Inflammatory macrophage (primary cell): ENCODE measurements at regions not wholly inside any gene's neighbourhood (a gene's known extent, or its start where the extent isn't known, plus 50 kb on each side); places are given as distances from the start of the nearest gene placed in this dataset.
A peak's percentile ranks its signal among the peaks of the same experiment; 100 is the strongest.
"Not testable (repeated sequence)": the region's sequence is repeated elsewhere in the genome, so short reads cannot be mapped to it uniquely, and the experiment has no call there.

Experiments
- DNase-seq, 2 donors: peaks; one replicate each; pipeline ENCODE4 v3.0.0-alpha.2; 2020 to 2022

GRCh38 chr3:16055606-16056211 is 118.8 kb upstream of the GALNT15 start:
- no peak for DNase-seq

GRCh38 chr3:16056217-16056616 is 118.3 kb upstream of the GALNT15 start:
- no peak for DNase-seq

GRCh38 chr3:16058521-16058920 is 116.0 kb upstream of the GALNT15 start:
- no peak for DNase-seq

DNA sequence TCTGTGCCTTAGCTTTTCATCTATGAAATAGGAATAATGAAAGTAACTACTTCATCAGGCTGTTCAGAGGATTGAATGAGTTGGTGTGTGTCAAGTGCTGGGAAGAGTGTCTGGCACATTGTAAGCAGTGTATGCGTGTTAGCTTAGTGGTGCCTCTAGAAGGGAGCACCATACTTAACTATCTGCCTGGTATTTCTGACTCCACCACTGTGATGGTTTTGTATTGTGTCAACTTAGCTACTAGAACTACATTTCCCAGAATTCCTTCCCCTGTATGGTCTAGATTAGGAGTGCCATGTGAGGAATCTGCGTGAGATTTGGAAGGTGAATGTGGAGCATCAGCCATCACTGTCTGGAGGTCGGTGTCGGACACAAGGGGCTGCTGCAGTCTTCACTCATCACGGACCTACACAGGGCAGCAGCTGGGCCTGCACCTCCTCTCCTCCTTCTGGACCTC is 115.4 kb upstream of the GALNT15 start:
- no peak for DNase-seq

DNA sequence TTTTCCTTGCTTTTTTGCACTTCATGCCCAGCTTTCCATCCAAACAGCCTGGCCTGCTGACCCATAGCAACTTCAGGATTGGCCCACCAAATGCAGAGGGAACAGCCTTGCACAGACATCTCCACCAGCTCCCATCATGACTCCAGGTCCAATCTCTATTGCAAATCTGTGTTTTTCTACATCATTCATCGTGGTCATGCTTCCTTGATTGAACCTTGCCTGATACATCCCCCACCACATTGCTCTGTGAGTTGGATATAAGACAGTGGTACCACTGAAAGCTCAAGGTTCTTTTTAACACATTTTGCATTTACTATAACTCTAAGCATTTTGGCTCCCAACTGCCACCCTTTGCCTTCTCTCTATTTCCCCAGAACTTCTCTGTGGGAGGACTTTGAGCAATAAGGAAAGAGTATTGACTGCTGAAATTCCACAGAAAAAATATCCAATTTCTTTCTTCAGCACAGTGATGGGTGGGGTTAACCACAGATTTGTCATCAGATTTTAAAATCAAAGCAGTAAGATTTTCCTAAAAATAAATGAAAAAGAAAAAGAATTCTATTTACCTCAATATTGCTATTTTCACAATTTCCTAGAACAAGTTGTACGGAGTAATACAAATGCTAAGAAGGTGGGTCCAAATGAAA is 114.6 kb upstream of the GALNT15 start:
- DNase-seq = no peak

- DNase-seq = no peak
Measured at GRCh38 chr3:16060358-16060852, 114.1 kb upstream of the GALNT15 start.

DNA sequence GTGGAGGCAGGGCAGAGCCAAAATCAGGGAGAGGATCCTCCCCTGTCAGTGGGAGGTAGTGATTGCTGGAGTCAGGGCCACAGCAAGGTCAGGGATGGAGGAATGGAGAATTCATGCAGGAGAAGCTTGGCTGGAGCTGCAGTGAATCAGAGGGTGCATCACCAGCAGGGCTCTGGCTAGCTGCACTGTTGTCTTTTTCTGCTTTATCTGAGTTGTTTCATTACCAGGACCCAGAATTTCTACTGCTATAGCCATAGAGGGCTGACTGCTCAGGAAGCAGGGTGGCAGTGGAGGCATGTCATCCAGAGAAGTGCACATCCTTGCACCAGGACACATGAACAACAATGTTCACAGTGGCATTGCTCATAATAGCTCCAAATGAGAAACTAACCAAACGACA is 113.5 kb upstream of the GALNT15 start:
- DNase-seq = no peak

GRCh38 chr3:16061491-16061890 is 113.0 kb upstream of the GALNT15 start:
- no peak for DNase-seq

GRCh38 chr3:16063603-16064002 is 110.9 kb upstream of the GALNT15 start:
- no peak for DNase-seq

GRCh38 chr3:16064642-16065414 is 109.7 kb upstream of the GALNT15 start:
- peak; percentile 20 to 24 for DNase-seq

- DNase-seq = no peak
Measured at GRCh38 chr3:16066545-16066944, 107.9 kb upstream of the GALNT15 start.

- DNase-seq = no peak
Measured at GRCh38 chr3:16066975-16067374, 107.5 kb upstream of the GALNT15 start.

GRCh38 chr3:16067837-16068471 is 106.5 kb upstream of the GALNT15 start:
- DNase-seq = no peak

DNA sequence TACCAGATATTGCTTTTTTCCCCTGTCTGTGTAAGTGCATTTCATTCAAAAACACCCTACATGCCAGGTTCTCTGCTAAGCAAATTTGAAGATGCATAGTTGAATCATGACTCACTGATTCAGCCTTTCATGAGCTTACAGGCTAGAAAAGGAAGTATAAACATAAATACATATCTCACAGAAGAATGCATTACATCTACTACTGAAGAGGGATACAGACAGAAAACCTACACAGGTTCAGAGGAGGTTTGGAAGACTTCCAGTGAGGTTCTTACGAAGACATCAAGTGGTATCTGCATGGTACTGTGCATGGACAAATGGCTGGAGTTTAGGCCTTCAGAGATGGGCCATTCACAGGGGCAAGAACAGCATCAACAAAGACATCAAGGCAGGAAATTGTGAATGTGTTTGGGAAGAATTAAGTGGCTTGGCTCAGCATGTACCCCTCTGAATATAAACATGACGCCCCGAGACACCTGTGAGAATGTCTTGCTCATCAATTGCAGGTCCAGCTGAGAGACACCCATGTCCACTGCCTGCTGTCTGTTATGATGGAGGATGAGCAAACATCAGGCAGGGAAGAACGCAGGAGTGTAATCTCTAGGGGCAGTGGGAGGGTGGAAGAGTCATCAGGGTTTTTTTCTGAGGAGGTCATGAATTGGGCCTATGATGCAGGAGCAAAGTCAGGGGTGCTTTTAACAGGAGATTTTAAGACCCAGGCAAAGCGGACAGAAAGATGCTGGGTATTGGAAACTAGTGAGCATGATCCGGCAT is 105.1 kb upstream of the GALNT15 start:
- no peak for DNase-seq

DNA sequence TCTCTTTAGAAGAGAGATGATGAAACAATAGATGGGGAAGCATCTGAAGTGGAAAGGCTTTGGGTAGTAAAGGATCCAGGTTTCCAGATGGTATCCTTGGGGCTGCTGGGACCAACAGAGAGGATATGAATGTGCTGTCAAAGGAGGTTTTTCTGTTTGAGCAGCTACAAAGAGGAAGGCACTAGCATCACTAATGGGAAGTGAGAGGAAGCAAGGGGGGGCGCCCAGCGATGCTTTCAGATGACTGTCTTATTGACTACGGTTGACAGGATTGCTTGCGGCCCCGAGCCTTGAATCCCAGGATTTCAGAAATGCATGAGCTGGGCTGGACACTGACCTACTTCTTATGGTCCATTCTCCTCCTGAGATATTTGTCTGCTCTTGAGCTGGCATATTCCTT is 103.8 kb upstream of the GALNT15 start:
- no peak for DNase-seq

- DNase-seq = no peak
Measured at GRCh38 chr3:16071206-16071605, 103.3 kb upstream of the GALNT15 start.

DNA sequence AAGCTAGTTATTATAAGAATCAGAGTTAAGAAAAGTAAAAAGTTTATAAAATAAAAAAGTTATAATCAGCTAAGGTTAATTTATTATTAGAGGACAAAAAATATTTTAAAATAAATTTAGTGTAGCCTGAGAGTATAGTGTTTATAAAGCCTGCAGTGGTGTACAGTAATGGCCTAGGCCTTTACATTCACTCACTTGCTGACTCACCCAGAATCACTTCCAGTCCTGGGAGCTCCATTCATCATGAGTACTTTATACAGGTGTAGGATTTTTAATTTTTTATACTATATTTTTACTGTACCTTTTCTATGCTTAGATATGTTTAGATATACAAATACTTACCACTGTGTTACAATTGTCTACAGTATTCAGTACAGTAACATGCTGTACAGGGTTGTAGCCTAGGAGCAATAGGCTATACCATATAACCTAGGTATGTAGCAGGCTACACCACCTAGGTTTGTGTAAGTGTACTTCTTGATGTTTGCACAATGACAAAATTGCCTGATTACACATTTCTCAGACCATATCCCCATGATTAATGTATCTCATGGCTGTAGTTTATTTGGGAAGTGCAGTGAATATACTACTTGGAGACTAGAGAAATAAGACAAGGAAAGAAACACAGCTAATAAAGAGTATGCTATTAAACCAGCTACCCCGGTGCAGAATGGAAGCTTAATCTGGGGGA is 101.9 kb upstream of the GALNT15 start:
- no peak for DNase-seq

DNA sequence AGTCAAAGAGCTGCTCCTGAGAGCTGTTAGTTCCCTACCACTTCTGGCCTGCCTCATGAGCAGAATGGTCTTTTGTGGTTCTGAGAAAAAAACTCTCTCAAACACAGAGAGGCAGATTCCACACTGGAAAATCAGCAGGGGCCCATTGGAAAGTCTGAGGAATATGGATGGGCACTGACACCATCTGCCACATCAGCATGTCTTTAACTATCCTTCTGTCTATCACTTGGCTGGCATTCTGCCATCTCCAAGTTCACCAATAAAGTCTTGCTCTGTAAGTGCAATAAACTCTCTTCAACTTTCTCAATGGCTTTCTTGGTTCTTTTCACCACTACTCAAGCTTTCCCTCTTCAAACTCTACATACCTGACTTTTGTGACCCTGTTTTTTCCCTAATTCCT is 101.3 kb upstream of the GALNT15 start:
- no peak for DNase-seq

DNA sequence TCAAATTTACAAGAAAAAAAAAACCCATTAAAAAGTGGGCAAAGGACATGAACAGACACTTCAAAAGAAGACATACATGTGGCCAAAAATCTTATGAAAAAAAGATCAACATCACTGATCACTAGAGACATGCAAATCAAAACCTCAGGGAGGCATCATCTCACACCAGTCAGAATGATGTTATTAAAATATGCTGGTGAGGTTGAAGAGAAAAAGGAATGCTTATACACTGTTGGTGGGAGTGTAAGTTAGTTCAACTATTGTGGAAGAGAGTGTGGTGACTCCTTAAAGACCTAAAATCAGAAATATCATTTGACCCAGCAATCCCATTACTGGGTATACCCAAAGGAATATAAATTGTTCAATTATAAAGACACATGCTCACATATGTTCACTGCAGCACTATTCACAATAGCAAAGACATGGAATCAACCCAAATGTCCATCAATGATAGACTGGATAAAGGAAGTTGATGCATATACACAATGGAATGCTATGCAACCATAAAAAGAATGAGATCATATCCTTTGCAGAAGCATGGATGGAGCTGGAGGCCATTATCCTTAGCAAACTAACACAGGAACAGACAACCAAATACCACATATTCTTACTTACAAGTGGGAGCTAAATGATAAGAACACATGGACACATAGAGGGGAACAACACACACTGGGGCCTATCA is 100.3 kb upstream of the GALNT15 start:
- not testable (repeated sequence) for DNase-seq

GRCh38 chr3:16075647-16076046 is 98.8 kb upstream of the GALNT15 start:
- DNase-seq = no peak

DNA sequence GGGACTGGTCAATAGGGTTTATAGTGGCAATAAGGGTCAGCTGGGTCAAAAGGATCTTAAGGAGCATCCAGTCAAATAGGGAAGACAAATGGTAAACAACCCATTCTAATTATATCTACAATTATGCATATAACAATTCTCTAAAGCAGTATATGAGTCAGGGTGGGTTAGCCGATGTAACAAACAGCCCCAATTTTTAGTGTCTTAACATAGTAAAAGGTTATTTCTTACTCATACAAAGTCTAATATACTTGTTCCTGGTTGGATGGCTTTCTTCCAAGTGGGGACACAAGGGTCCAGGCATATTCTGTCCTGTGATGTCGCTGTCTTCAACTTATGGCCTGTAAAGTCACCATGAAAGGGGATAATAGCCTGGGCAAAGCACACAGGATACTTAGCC is 97.9 kb upstream of the GALNT15 start:
- DNase-seq = no peak
